Breast epithelium (tissue), 3 donors: ENCODE measurements at regions not wholly inside any gene's neighbourhood (a gene's known extent, or its start where the extent isn't known, plus 50 kb on each side); places are given as distances from the start of the nearest gene placed in this dataset.

ENCODE experiments used
- CTCF ChIP-seq, 3 donors: fragments of 450-650 bp; IDR thresholded peaks; one replicate each; pipeline ENCODE4 v1.5.1; 2016 to 2017; ENCODE audit warnings: antibody characterized with exemption in 3 of 3, mild to moderate bottlenecking in 3 of 3, moderate library complexity in 3 of 3
- POLR2A ChIP-seq: fragments of 450-650 bp; IDR thresholded peaks from one replicate; pipeline ENCODE4 v1.6.1; 2016; ENCODE audit warnings: antibody characterized with exemption, mild to moderate bottlenecking, moderate library complexity

GRCh38 chr20:48154040-48154765 lies 368.9 kb upstream of the SULF2 start:
- no peak for TF ChIP-seq POLR2A
- TF ChIP-seq CTCF (IDR thresholded peaks at IDR 0.05), result no peak
